ENCODE measurements at regions not wholly inside any gene's neighbourhood (a gene's known extent, or its start where the extent isn't known, plus 50 kb on each side); places are given as distances from the start of the nearest gene placed in this dataset.

GRCh38 chr6:114739656-114740055 is 396.8 kb upstream of the HS3ST5 start:
- Histone ChIP-seq H3K4me1 (ENCODE audit: insufficient read depth) (no peaks in the 10 kb centered on the region), H3K79me2 (replicated peaks; ENCODE audit: insufficient read depth) (no peaks in the 10 kb centered on the region), H4K20me1 (replicated peaks; ENCODE audit: insufficient read depth) (no peaks in the 10 kb centered on the region), H3K27me3 (ENCODE audit: insufficient read depth) (no peaks in the 10 kb centered on the region), H3K9me2 (ENCODE audit: insufficient read depth) (no peaks in the 10 kb centered on the region), H3K4me2 (no peak overlapping the region), H3K36me3 (ENCODE audit: insufficient read depth) (peaks cover 3% of the 10 kb centered on the region; the same call in 1 of the 2 replicates), H3F3A (replicated peaks; ENCODE audit: low read depth) (no peaks in the 10 kb centered on the region), H3K27ac (ENCODE audit: low read depth) (no peak overlapping the region), H3K4me3 (no peak overlapping the region), H2AFZ (no peak overlapping the region)
- H3K27ac Mint-ChIP-seq, result no peak overlapping the region
- H3K27me3 Mint-ChIP-seq (ENCODE audit: insufficient read depth, low read depth, poor library complexity), result no peaks in the 10 kb centered on the region
- H3K4me1 Mint-ChIP-seq, result no peaks in the 10 kb centered on the region
- ATAC-seq (no peak), DNase-seq (ENCODE audit: low spot score) (no peak)
- H3K9me3 Mint-ChIP-seq, result no peaks in the 10 kb centered on the region; the same call in 2 of the 3 replicates
- no peak for TF ChIP-seq EZH2 (IDR thresholded peaks at IDR 0.05; ENCODE audit: low read depth, unreplicated experiment)
- TF ChIP-seq ZNF331 (CRISPR knock-in tag; IDR thresholded peaks at IDR 0.05; ENCODE audit: low read depth), result no peak
- no peak for TF ChIP-seq EZH2phosphoT487 (IDR thresholded peaks at IDR 0.05; ENCODE audit: unreplicated experiment)
- TF ChIP-seq STAT1 (IDR thresholded peaks at IDR 0.05; ENCODE audit: unreplicated experiment), result no peak
- H3K4me3 Mint-ChIP-seq, result no peak overlapping the region
- no peaks in the 10 kb centered on the region for H3K36me3 Mint-ChIP-seq (ENCODE audit: low read depth)

GRCh38 chr6:114735025-114735735 is 392.4 kb upstream of the HS3ST5 start:
- Histone ChIP-seq H3K27me3 (ENCODE audit: insufficient read depth) (no peaks in the 10 kb centered on the region), H3K79me2 (replicated peaks; ENCODE audit: insufficient read depth) (no peaks in the 10 kb centered on the region), H3K9me2 (ENCODE audit: insufficient read depth) (no peaks in the 10 kb centered on the region), H3K4me3 (no peak overlapping the region), H2AFZ (peak overlapping the region; percentile 60; the same call in 1 of the 2 replicates), H3K4me1 (ENCODE audit: insufficient read depth) (no peaks in the 10 kb centered on the region), H4K20me1 (replicated peaks; ENCODE audit: insufficient read depth) (no peaks in the 10 kb centered on the region), H3F3A (replicated peaks; ENCODE audit: low read depth) (no peaks in the 10 kb centered on the region), H3K4me2 (no peak overlapping the region), H3K36me3 (ENCODE audit: insufficient read depth) (no peaks in the 10 kb centered on the region), H3K27ac (ENCODE audit: low read depth) (no peak overlapping the region)
- Mint-ChIP-seq H3K36me3 (ENCODE audit: low read depth) (no peaks in the 10 kb centered on the region), H3K27ac (no peak overlapping the region), H3K27me3 (ENCODE audit: insufficient read depth, low read depth, poor library complexity) (no peaks in the 10 kb centered on the region), H3K4me1 (no peaks in the 10 kb centered on the region), H3K4me3 (no peak overlapping the region), H3K9me3 (no peaks in the 10 kb centered on the region)
- DNase-seq (ENCODE audit: low spot score) (peak; percentile 22), ATAC-seq (peak; percentile 63)
- no peak for TF ChIP-seq STAT1 (IDR thresholded peaks at IDR 0.05; ENCODE audit: unreplicated experiment)
- peak in 1 of 2 experiments; percentile 41; a peak in 2 of 4 replicates for TF ChIP-seq CTCF (conservative IDR thresholded peaks at IDR 0.05; ENCODE audit: low read depth in 2 of 2)

- no peak overlapping the region for H3K4me3 Mint-ChIP-seq
Observed at GRCh38 chr6:114733596-114733995, 390.8 kb upstream of the HS3ST5 start.

More at GRCh38 chr6:114733596-114733995, 390.8 kb upstream of the HS3ST5 start:
- no peaks in the 10 kb centered on the region for H3K27me3 Mint-ChIP-seq (ENCODE audit: insufficient read depth, low read depth, poor library complexity)
- Histone ChIP-seq H3K4me2 (no peak overlapping the region), H3F3A (replicated peaks; ENCODE audit: low read depth) (no peaks in the 10 kb centered on the region), H3K4me1 (ENCODE audit: insufficient read depth) (no peaks in the 10 kb centered on the region; the same call in 1 of the 2 replicates), H4K20me1 (replicated peaks; ENCODE audit: insufficient read depth) (no peaks in the 10 kb centered on the region), H2AFZ (no peak overlapping the region), H3K4me3 (no peak overlapping the region), H3K9me2 (ENCODE audit: insufficient read depth) (no peaks in the 10 kb centered on the region), H3K27ac (ENCODE audit: low read depth) (no peak overlapping the region), H3K36me3 (ENCODE audit: insufficient read depth) (no peaks in the 10 kb centered on the region), H3K79me2 (replicated peaks; ENCODE audit: insufficient read depth) (no peaks in the 10 kb centered on the region), H3K27me3 (ENCODE audit: insufficient read depth) (no peaks in the 10 kb centered on the region)
- no peaks in the 10 kb centered on the region for H3K9me3 Mint-ChIP-seq
- H3K27ac Mint-ChIP-seq, result no peak overlapping the region
- ATAC-seq (no peak), DNase-seq (ENCODE audit: low spot score) (no peak)
- H3K4me1 Mint-ChIP-seq, result peaks cover 5% of the 10 kb centered on the region; the same call in 2 of the 3 replicates
- H3K36me3 Mint-ChIP-seq (ENCODE audit: low read depth), result no peaks in the 10 kb centered on the region
- TF ChIP-seq CREB1 (CRISPR knock-in tag; IDR thresholded peaks at IDR 0.05; ENCODE audit: low read depth) (no peak), STAT1 (IDR thresholded peaks at IDR 0.05; ENCODE audit: unreplicated experiment) (no peak), REST (IDR thresholded peaks at IDR 0.05; ENCODE audit: unreplicated experiment) (no peak)

All from GM23338 (cell line).